Kasumi-1 (cell line): ENCODE measurements at regions not wholly inside any gene's neighbourhood (a gene's known extent, or its start where the extent isn't known, plus 50 kb on each side); places are given as distances from the start of the nearest gene placed in this dataset.
"Not testable (repeated sequence)": the region's sequence is repeated elsewhere in the genome, so short reads cannot be mapped to it uniquely, and the experiment has no call there.

Experiments
- DNase-seq, 2 experiments: peaks; one replicate each; lab custom pipeline; 2025; lab: John Stamatoyannopoulos, UW

DNA sequence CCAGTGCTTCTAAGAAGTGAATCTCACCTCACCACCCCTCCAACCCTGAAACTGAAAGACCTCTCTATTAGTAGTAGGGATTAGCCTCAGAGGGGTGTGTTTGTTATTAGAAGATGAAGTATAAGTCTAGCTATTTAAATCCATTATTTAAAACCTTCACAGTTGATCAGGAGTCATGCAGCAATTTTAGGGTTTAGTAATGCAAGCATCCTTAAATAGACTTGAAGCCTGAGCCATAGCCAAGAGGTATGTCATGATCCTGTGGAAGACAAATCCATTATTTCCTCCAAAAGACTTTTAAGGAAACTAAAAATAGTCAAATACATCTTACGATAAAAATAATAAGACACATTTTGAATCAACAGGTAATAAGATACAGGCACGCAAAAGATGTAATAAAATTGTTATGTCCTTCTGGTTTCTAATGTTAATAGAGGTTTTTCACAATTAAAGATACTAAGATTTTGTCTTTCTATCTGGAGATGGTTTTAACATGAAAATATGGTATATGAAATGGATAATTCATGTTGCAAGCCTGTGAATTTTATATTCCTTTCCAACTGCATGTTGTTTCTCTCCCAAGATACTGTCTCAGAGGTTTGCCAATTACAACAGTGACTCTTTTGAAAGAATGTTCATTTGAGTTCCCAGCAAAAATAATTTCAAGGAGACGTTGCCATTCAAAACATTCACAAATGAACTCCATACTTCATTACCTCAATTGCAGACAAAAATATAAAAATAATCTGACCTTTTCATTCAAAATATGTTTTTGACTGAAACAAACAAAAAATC lies 68.0 kb downstream of the LUZP4 start:
- DNase-seq, result no peak

DNA sequence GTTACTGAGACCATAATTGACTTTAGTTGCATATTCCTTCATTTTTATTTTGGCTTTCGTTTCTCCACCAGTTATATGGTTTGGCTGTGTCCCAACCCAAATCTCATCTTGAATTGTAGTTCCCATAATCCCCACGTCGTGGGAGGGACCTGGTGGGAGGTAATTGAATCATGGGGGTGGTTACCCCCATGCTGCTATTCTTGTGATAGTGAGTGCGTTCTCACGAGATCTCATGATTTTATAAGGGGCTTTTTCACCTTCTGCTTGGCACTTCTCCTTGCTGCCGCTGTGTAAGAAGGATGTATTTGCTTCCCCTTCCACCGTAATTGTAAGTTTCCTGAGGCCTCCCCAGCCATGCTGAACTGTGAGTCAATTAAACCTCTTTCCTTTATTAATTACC lies 70.0 kb downstream of the LUZP4 start:
- DNase-seq, result not testable (repeated sequence)

DNA sequence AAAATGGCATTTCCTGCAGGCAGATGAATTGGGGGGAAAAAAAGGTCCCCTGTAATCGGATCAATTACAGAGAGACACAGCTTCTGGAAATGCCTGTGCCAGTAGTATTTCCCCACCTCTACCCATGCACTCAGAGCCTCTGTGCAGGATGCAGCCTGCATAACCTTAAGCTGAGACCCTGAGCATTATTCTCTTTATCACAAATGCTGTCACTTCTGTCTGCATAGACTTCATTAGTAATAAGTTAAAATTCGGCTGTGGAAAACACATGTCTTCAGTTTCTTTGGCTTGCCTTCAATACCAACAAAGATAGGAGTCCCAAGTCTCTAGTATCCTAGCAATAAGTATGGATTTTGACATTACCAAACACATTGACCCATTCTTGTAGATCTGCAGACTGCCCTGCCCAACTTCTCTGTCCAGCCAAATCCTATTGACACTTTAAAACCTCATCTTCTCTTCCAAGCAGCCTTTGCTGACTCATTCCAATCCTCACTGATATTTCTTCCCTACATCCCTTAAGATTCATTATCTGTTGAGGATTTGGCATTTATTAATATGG lies 70.8 kb downstream of the LUZP4 start:
- DNase-seq, result no peak

DNA sequence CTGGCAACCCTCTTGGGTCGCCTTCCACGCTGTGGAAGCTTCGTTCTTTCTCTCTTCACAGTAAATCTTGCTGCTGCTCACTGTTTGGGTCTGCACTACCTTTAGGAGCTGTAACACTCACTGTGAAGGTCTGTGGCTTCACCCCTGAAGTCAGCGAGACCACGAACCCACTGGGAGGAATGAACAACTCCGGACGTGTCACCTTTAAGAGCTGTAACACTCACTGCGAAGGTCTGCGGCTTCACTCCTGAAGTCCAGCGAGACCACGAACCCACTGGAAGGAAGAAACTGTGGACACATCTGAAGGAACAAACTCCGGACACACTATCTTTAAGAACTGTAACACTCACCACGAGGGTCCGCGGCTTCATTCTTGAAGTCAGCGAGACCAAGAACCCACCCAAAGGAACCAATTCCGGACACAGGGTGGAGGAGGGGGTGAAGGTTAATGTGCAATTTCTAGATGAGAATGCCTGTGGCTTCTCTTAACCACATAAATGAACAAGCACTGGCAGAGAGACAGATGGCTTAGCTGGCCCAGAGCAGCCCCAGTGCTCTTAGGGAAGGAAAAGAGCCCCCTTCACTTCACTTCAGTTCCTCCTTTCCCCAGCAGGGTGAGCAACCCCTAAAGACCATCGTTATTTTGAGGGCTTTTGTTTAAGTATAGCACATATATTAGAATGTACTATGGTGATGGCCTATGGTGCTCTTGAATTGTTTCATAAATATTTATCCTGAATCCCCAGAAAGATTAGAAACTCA lies 73.0 kb downstream of the LUZP4 start:
- peak; percentile 26 for DNase-seq

DNA sequence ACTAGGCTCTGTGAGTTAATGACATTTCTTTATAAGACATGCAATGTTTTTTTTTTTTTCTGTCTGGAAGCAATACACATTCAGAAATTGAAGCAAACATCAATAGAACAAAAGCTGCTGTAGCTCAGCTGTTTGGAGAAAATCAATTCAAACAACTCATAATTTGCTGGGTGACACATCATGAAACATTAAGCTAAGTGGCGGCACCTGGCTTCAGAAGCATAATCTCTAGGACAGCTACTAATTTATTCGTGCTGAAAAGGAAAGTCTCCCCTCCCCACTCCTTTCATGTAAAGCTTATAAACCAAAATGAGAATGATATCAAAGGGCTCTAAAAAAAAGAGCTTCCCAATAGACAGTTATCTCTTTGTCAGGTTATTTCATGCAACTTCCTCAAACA lies 73.9 kb downstream of the LUZP4 start:
- DNase-seq, result no peak

DNA sequence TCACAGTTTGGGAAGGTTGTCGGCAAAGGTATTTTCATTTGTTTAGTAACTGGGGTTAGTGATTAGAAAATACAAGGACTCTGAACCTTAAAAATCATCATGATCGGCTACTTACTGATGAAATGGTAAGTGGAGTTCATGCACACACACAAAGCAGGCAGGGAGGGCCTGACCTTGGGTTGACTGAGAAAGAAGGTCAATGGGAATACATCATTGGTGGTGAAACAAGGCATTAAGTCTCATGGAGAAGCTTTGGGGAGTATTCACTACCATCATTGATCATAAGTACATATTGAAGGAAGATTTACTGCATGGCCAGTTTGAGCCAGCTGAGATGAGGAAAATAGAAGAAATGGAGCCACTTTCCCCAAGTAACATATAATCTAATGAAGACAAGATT lies 74.4 kb downstream of the LUZP4 start:
- DNase-seq, result no peak

DNA sequence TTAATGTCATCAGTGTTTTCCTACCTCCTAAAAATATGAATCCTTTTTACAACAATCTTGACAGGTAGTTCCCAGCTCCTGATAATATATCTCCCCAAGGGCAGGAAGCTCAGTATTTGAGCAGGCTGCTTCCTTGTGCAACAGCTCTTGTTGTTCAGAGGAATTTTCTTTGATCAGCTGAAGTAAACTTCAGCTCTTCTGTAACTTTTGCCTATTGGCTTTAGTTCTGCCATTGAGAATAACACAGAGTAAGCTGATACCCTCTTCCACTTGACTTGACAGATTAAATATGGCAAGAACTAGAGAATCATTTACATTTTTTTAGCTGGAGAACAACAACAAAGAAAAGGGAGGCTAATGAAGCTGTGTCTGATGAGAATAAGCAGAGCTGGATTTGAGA lies 75.2 kb downstream of the LUZP4 start:
- no peak for DNase-seq

DNA sequence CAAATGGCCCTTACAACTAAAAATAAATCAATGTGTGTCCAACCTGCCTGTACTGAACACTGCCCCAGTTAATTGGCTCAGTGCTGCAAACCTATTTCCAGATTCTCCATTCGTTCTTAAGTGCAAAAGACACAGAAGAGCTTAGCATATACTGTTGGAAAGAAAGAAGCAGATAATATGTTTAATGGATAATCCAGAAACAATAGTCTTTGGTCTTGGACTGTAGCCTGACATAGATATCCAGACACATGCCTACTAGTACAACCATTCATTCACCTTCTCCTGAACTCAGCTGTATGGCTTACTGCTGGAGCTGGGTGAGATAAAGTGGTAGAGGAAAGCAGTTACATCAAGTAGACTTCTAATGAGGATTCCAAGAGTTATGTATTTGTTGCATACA lies 77.0 kb downstream of the LUZP4 start:
- DNase-seq, result no peak

DNA sequence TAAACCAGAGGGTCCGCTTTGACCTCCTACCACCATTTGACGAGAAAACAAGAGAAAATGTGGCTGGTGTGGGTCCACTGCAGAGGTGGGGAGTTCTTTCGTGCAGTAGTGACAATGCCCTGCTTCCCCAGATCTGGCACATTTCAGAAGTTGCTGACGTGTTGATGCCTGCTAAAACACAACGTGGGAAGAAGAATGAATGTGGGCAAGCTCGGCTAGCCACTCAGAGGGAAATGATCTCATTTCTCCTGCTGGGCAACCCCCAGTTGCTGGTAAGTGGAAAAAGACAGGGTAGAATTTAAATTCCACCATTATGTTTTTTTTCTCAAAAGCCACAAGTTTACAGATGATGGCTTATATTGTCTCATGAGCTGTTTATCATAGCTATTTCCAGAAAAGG lies 77.9 kb downstream of the LUZP4 start:
- no peak for DNase-seq

DNA sequence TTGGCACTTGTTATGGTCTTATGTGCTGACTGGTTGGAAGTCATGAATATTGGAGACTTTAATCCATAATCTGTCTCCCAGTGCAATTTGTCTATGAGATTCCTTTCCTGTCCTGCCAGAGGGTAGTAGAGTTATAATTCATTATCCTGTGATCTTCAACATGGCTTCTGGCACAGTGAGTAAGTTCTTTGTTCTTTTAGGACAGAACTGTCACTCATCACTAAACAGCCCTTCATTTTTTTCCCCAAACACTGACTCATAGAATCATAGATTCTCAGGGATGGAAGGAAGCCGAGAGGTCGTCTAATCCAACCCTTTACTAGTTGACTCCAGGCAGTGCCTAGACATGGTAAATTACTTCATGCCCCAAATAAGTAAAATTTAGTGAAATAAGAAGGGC lies 78.4 kb downstream of the LUZP4 start:
- DNase-seq, result no peak

DNA sequence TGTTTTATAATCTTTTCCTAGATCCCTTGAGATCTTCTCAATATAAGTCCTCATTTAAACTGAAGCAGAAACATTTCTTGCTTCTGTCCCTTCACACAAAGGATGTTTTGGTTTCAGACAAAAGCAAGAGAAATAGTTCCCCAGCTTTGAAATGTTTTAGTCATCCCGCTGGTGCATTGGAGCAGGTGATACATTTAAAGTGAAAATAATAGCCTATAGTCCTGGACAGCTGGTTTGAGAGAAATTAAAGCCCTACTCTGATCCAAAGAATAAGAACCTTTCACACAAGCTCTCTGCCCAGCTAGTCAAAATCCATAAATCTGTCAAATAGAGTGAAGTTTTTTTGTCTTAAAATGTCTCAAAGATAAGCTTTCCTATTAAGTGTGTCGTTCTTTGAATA lies 79.4 kb downstream of the LUZP4 start:
- DNase-seq, result no peak

DNA sequence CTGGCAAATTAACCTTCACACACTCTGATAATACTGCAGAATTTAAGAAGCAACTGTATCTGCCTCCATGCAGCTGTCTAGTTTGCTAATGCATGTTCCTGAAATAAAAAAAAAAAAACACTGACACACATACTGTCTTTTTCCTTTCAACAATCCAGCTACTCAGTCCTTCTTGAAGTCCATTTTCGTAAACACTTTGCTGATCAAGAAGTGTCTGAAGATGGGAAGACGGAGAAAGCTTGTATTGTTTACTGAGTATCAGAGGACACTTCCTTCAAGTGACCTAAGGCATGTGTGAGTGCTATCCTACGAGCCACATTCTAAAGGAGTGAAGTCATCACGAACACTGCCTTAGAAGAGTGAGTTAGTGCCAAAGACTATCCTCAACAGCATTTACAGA lies 82.6 kb downstream of the LUZP4 start:
- DNase-seq, result no peak

DNA sequence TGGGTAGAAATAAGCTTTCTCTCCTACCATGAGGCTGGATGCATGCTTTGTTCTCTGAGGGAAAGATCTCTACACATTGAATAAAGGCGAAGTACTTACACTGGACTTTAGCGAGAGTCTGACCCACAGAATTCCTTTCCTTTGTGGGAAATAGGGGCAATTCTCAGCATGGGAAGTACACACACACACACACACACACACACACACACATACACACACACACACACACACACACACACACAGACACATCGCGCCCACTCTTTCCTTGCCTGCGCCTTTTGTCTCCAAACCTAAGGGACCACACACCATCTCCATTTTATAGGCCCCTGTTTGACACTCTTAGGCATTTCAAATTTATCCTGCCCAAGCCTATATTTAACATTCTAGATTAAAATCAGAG lies 83.8 kb downstream of the LUZP4 start:
- DNase-seq, result no peak

DNA sequence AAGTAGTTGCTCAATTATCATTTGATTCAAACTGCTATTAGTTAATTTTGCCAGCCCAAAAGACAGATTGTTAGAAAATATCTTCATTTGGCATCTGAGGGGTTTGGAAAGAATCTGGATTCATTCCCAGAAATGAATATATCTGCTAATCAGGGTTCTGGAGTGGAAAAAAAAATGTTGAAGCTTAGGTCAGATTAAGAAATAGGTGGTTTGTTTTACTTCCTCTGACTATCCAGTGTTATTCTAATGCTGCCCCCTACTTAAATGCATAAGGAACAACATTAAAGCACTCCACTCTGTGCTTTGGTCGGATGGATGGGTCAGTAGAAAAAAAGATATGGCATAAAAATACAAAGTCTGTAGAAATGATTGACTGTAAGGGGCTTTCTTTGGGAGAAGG lies 89.0 kb downstream of the LUZP4 start:
- peak; percentile 1 to 13 for DNase-seq

DNA sequence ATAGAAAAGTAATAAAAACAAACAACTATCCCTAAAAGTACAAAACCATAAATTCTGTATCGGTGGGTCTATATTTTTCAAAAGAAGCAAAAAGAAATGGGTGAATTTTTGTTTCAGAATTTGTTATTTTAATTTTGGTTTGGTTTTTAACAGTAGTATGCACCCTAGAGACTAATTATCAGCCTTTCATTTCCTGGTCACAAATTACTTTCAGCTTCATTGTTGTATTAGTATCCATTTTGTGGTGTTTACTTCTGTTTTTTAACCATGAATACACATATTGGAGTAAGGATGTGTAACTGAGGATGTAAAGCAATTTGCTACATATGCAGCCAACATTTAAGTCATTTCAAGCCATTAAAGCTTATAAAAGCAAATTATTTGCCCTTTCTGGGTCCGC lies 97.8 kb downstream of the LUZP4 start:
- DNase-seq, result no peak

DNA sequence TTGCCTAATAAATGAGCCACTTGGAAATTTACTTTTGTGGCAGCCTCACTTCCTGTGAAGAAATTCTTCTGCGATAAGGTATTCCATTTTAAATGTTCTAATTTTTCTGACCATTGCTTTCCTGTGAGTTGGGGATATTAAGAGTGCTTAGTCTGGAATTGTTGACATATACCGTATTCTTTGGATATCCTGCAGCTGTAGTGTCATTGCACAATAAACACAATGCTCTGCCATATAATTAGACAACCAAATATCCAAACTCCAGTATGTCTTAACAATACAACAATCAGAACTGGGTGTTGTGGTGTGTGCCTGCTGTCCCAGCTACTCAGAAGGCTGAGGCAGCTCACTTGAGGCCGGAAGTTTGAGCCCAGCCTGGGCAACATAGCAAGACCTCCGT lies 99.4 kb downstream of the LUZP4 start:
- no peak for DNase-seq

DNA sequence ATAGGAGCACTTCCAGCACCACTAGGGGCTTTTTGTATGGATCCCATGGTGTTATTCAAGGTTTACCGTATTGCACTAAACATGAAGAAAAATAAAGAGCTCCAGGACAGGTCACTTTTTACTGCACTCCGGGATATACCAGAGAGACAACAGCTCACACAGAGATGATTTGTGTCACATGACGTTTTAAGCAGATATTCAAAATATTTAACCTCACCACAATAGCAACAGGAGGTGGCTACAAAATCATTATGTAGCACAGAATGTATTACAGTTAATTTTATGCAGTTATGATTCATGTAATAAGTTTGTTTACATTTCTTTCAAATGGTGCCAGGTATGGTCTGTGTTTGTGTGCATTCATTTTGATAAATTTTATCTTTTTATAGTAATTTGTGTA lies 100.6 kb downstream of the LUZP4 start:
- no peak for DNase-seq

DNA sequence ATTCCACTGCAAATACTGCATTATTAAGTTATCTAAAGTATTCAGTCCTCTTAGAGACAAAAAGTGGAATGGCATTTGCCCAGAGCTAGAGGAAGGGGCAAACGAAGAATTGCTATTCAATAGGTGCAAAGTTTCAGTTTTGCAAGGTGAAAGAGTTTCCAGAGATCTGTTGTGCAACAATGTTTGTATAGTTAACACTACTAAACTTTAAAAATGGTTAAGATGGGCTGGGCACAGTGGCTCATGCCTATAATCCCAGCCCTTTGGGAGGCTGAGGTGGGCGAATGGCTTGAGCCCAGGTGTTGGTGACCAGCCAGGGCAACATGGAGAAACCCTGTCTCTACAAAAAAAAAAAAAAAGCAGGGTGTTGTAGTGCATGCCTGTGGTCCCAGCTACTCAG lies 102.5 kb downstream of the LUZP4 start:
- no peak for DNase-seq

DNA sequence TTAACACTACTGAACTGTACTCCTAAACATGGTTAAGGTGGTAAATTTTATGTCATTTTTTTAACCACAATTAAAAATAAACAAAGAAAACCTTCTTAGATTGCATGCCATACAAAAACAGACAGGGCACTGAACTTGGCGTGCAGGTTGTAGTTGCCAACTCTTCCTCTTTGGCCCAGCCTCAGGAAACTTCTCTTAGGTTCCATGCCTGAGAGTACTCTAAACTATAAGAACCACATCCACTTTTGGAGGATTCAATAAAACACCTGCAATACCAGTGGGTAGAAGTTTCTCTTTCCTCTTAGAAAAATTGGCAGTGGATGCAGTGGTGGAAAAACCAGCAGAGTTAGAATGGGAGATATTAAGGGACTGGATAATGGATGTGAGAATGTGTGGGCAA lies 103.4 kb downstream of the LUZP4 start:
- DNase-seq, result no peak

DNA sequence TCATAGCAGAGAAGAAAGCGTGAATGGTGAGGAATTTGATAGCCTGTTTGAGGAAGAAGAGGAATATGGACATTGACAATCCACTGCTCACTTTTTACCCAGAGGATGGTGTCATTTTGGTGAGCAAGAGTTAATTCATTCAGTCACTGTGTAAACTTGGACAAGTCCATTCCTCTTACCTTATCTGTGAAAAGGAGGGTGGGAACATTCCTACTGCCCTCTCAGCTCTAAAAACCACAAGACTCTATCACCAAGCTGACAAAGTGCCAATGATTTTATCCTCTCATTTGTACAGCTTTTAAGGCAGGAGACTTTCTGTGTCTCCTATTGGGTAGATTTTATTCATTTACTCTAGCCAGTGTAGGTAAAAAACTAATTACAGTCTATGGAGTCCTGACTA lies 103.8 kb downstream of the LUZP4 start:
- DNase-seq, result no peak

DNA sequence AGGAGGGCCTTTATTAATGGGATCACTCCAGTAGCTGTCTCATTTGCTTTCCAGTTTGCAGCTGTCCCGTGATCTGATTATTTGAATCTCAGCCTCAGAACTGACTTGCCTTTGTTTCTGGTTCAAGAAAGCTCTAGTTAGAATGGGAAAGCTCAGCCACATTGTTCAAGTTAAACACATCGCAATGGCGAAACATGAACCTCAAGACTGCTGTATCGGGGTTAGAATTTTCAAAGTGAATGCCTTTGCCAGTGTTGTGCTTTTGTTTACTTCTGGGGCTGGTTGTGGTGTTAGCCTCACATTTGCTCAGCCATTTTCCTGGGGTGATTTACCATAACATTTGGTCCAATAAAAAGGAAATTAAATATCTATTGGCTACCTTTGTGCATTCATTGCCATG lies 105.3 kb downstream of the LUZP4 start:
- not testable (repeated sequence) for DNase-seq

DNA sequence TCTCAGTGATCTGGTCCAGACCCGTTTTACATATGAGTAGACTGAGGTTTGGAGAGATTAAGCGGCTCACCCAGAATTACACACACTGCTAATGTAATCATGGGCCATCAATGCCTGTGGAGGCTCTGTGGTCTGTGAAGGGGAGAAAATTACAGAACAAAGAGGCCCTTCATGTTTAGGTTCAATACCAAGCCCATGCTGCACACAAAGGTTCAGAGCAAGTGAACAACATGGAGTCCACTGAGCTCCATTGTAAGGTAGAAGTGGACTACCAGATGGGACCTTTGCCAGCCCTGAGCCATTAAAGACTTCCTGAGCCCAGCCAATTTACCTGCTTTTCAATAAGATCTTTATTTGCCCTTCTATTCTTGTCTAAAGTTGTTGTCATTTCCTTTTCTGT lies 109.8 kb downstream of the LUZP4 start:
- DNase-seq, result no peak

DNA sequence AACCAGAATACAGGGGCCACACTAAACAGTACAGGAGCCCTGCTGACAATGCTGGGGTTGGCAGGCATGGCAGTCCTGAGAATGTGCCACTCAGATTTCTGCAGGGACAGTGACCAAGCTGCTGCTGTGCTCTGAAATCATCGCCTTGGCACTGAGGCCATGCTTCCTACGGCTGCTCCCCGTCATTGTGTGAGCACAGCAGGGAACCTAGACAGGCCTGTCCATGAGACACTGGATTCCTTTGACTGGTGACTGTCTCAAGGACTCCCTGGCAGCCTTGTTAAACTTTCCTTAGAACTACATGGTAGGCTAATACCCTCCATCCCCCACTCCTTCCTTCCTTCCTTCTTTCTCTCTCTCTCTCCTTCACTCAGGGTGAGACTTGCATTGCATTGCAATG lies 111.4 kb downstream of the LUZP4 start:
- no peak for DNase-seq
